Activated CD8-positive, alpha-beta T cell treated with anti-CD3 and anti-CD28 coated beads for 36 hours (primary cell): ENCODE measurements at regions not wholly inside any gene's neighbourhood (a gene's known extent, or its start where the extent isn't known, plus 50 kb on each side); places are given as distances from the start of the nearest gene placed in this dataset.

Experiments used
- ATAC-seq: fragments of 200-7000 bp; cut with Tn5 transposase; one replicate; pipeline ENCODE4 v1.10.0; 2021; ENCODE audit warnings: mild to moderate bottlenecking, moderate library complexity
- CTCF ChIA-PET: fragments of 350-600 bp; sonication (Branson Sonifier 250); formaldehyde crosslinking; loops from one replicate; lab custom pipeline; 2021; ENCODE audit warnings: antibody characterized with exemption; lab: Charles Lee
- POLR2A ChIA-PET: fragments of 350-600 bp; sonication (Branson Sonifier 250); formaldehyde crosslinking; loops from one replicate; lab custom pipeline; 2021; ENCODE audit warnings: antibody characterized with exemption; lab: Charles Lee
- DNase-seq: peaks from one replicate; pipeline ENCODE4 v3.0.0-alpha.2; 2020
- H3K27ac Mint-ChIP-seq: one replicate; pipeline ENCODE4 v1.8.0; 2021; ENCODE audit warnings: mild to moderate bottlenecking, mixed read lengths
- H3K27me3 Mint-ChIP-seq: one replicate; pipeline ENCODE4 v1.8.0; 2021; ENCODE audit warnings: mixed read lengths
- H3K36me3 Mint-ChIP-seq: one replicate; pipeline ENCODE4 v1.8.0; 2021; ENCODE audit warnings: low read depth, mixed read lengths
- H3K4me1 Mint-ChIP-seq: one replicate; pipeline ENCODE4 v1.8.0; 2021; ENCODE audit warnings: low read depth, mixed read lengths
- H3K4me3 Mint-ChIP-seq: one replicate; pipeline ENCODE4 v1.8.0; 2021; ENCODE audit warnings: mild to moderate bottlenecking, moderate library complexity, mixed read lengths
- H3K9me3 Mint-ChIP-seq: one replicate; pipeline ENCODE4 v1.8.0; 2021; ENCODE audit warnings: mixed read lengths
- CTCF ChIP-seq: fragments of 200-600 bp; IDR thresholded peaks from one replicate; pipeline ENCODE4 v1.8.0; 2022; ENCODE audit warnings: antibody characterized with exemption, mild to moderate bottlenecking
- intact Hi-C: fragments of 100-400 bp; cut with micrococcal nuclease; formaldehyde crosslinking; loops from one replicate; pipeline ENCODE4 v1.10.0; 2022

- POLR2A ChIA-PET = no interaction called here
- CTCF ChIA-PET = no interaction called here
- no peak for ATAC-seq
- Mint-ChIP-seq H3K36me3 (no peaks in the 10 kb centered on the region), H3K27me3 (peaks cover 10% of the 10 kb centered on the region), H3K27ac (no peak overlapping the region), H3K9me3 (no peaks in the 10 kb centered on the region), H3K4me1 (no peaks in the 10 kb centered on the region), H3K4me3 (no peak overlapping the region)
- DNase-seq = no peak
- TF ChIP-seq CTCF = no peak
- intact Hi-C loops = no loop called here
These were observed 327.7 kb downstream of the CXCL12 start for GRCh38 chr10:44056967-44057805.

- Mint-ChIP-seq H3K27me3 (peaks cover 10% of the 10 kb centered on the region), H3K27ac (no peak overlapping the region), H3K4me3 (no peak overlapping the region), H3K4me1 (no peaks in the 10 kb centered on the region), H3K9me3 (no peaks in the 10 kb centered on the region), H3K36me3 (no peaks in the 10 kb centered on the region)
- POLR2A ChIA-PET = no interaction called here
- DNase-seq (no peak), ATAC-seq (no peak)
- no peak for TF ChIP-seq CTCF
- intact Hi-C loops = no loop called here
- CTCF ChIA-PET = no interaction called here
These were observed 328.7 kb downstream of the CXCL12 start for GRCh38 chr10:44056206-44056605.

GRCh38 chr10:44054046-44054445 lies 330.9 kb downstream of the CXCL12 start:
- Mint-ChIP-seq H3K9me3 (no peaks in the 10 kb centered on the region), H3K4me3 (no peak overlapping the region), H3K27me3 (peaks cover 10% of the 10 kb centered on the region), H3K4me1 (no peaks in the 10 kb centered on the region), H3K27ac (no peak overlapping the region), H3K36me3 (no peaks in the 10 kb centered on the region)
- CTCF ChIA-PET = interaction anchor here (1.0 kb wide), 1 partner anchor 371 kb away, joined by 3 read pairs; no protein-coding TSS in a partner anchor
- ATAC-seq (no peak), DNase-seq (no peak)
- intact Hi-C loops = no loop called here
- TF ChIP-seq CTCF = no peak
- POLR2A ChIA-PET = no interaction called here

- Mint-ChIP-seq H3K27me3 (peaks cover 10% of the 10 kb centered on the region), H3K4me1 (no peaks in the 10 kb centered on the region), H3K36me3 (no peaks in the 10 kb centered on the region), H3K27ac (no peak overlapping the region), H3K4me3 (no peak overlapping the region), H3K9me3 (no peaks in the 10 kb centered on the region)
- POLR2A ChIA-PET = no interaction called here
- TF ChIP-seq CTCF = no peak
- CTCF ChIA-PET = no interaction called here
- intact Hi-C loops = no loop called here
- ATAC-seq (no peak), DNase-seq (no peak)
These were observed 331.5 kb downstream of the CXCL12 start for GRCh38 chr10:44053391-44053790.

- H3K36me3 Mint-ChIP-seq = no peaks in the 10 kb centered on the region
- ChIA-PET POLR2A (no interaction called here), CTCF (no interaction called here)
- H3K27ac Mint-ChIP-seq = no peak overlapping the region
- ATAC-seq = no peak
- peaks cover 12% of the 10 kb centered on the region for H3K27me3 Mint-ChIP-seq
- no peaks in the 10 kb centered on the region for H3K4me1 Mint-ChIP-seq
- DNase-seq = no peak
- no peak overlapping the region for H3K4me3 Mint-ChIP-seq
- intact Hi-C loops = no loop called here
- H3K9me3 Mint-ChIP-seq = no peaks in the 10 kb centered on the region
- no peak for TF ChIP-seq CTCF
These were observed 333.1 kb downstream of the CXCL12 start for GRCh38 chr10:44051584-44052385.
